ACHN (cell line): ENCODE measurements at regions not wholly inside any gene's neighbourhood (a gene's known extent, or its start where the extent isn't known, plus 50 kb on each side); places are given as distances from the start of the nearest gene placed in this dataset.
A peak's percentile ranks its signal among the peaks of the same experiment; 100 is the strongest.

ENCODE experiments used
- DNase-seq: peaks from one replicate; pipeline ENCODE4 v3.0.0-alpha.2; 2015
- in situ Hi-C: cut with HindIII; loops from 2 replicates; pipeline ENCODE4 v1.10.0; 2017; ENCODE audit warnings: low sequenced_read_pairs, low pct_ligation_motif_present, low pct_unique_long_range_greater_than_20kb

GRCh38 chr3:124282751-124283651, 291.1 kb upstream of the ROPN1 start:
- DNase-seq = no peak
- in situ Hi-C loops = no loop called here

- in situ Hi-C loops = no loop called here
- no peak for DNase-seq
Observed at GRCh38 chr3:124283652-124284023, 291.7 kb upstream of the ROPN1 start.

GRCh38 chr3:124288996-124289395, 297.1 kb upstream of the ROPN1 start:
- in situ Hi-C loops = no loop called here
- no peak for DNase-seq

GRCh38 chr3:124291008-124291407, 299.1 kb upstream of the ROPN1 start:
- no peak for DNase-seq
- in situ Hi-C loops = no loop called here

GRCh38 chr3:124292329-124292728, 300.4 kb upstream of the ROPN1 start:
- peak; percentile 8 for DNase-seq
- in situ Hi-C loops = no loop called here

- in situ Hi-C loops = no loop called here
- DNase-seq = no peak
Observed at GRCh38 chr3:124293584-124293983, 301.7 kb upstream of the ROPN1 start.

- no peak for DNase-seq
- in situ Hi-C loops = no loop called here
Observed at GRCh38 chr3:124295362-124295761, 303.4 kb upstream of the ROPN1 start.

- no peak for DNase-seq
- in situ Hi-C loops = no loop called here
Observed at GRCh38 chr3:124296406-124296805, 304.5 kb upstream of the ROPN1 start.

GRCh38 chr3:124297062-124297980, 305.4 kb upstream of the ROPN1 start:
- peak; percentile 25 for DNase-seq
- in situ Hi-C loops = no loop called here

GRCh38 chr3:124298301-124298700, 306.4 kb upstream of the ROPN1 start:
- in situ Hi-C loops = no loop called here
- no peak for DNase-seq

- DNase-seq = peak; percentile 64
- in situ Hi-C loops = no loop called here
Observed at GRCh38 chr3:124298951-124299350, 307.0 kb upstream of the ROPN1 start.

- DNase-seq = no peak
- in situ Hi-C loops = no loop called here
Observed at GRCh38 chr3:124299831-124300230, 307.9 kb upstream of the ROPN1 start.

GRCh38 chr3:124300416-124300815, 308.5 kb upstream of the ROPN1 start:
- no peak for DNase-seq
- in situ Hi-C loops = no loop called here

- in situ Hi-C loops = no loop called here
- no peak for DNase-seq
Observed at GRCh38 chr3:124303305-124303910, 311.5 kb upstream of the ROPN1 start.

- no peak for DNase-seq
- in situ Hi-C loops = no loop called here
Observed at GRCh38 chr3:124306665-124307064, 314.7 kb upstream of the ROPN1 start.

- in situ Hi-C loops = no loop called here
- no peak for DNase-seq
Observed at GRCh38 chr3:124313621-124314020, 321.7 kb upstream of the ROPN1 start.

GRCh38 chr3:124315215-124316033, 323.5 kb upstream of the ROPN1 start:
- peak; percentile 80 for DNase-seq
- in situ Hi-C loops = no loop called here

GRCh38 chr3:124316034-124316287, 324.0 kb upstream of the ROPN1 start:
- in situ Hi-C loops = no loop called here
- no peak for DNase-seq

GRCh38 chr3:124318014-124318413, 326.1 kb upstream of the ROPN1 start:
- in situ Hi-C loops = no loop called here
- DNase-seq = no peak
